Omental fat pad (tissue), 3 donors: ENCODE measurements at regions not wholly inside any gene's neighbourhood (a gene's known extent, or its start where the extent isn't known, plus 50 kb on each side); places are given as distances from the start of the nearest gene placed in this dataset.

Experiments
- ATAC-seq: fragments of 150-250 bp; one replicate; pipeline ENCODE4 v1.9.1; 2016; ENCODE audit warnings: mild to moderate bottlenecking, moderate library complexity; ENCODE audit not compliant: low FRiP score
- DNase-seq: peaks from one replicate; pipeline ENCODE4 v3.0.0-alpha.2; 2019; ENCODE audit warnings: low spot score
- CTCF ChIP-seq, 3 donors: fragments of 450-650 bp; IDR thresholded peaks; one replicate each; pipeline ENCODE4 v1.5.1; 2016 to 2017; ENCODE audit warnings: antibody characterized with exemption in 3 of 3, mild to moderate bottlenecking in 3 of 3, moderate library complexity in 2 of 3

GRCh38 chr4:157576671-157577217 lies 356.2 kb downstream of the GRIA2 start:
- DNase-seq (no peak), ATAC-seq (no peak)
- TF ChIP-seq CTCF (IDR thresholded peaks at IDR 0.05), result no peak

DNA sequence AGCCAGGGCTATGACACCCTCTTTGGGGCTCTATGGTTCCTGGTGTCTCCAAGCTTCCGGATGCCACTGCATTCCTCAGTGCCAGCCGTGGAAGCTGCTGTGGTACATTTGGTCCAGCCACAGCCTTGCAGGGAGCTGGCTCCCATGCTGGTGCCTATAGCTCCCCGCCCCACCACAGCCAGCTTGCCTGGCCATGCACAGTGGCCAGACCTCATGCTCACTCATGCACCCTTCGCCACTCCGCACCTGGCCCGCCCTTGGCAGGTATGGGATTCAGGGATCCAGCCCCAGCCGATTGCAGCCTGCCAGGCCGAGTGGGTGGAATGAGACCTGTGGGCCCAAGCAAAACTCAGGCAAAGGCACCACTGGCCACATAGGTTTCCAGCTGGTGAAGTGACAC lies 354.8 kb downstream of the GRIA2 start:
- no peak for DNase-seq
- TF ChIP-seq CTCF (IDR thresholded peaks at IDR 0.05), result no peak

GRCh38 chr4:157574606-157575005 lies 354.1 kb downstream of the GRIA2 start:
- TF ChIP-seq CTCF (IDR thresholded peaks at IDR 0.05), result no peak
- ATAC-seq (no peak), DNase-seq (no peak)

More for the DNA sequence above, 354.8 kb downstream of the GRIA2 start:
- ATAC-seq, result no peak

DNA sequence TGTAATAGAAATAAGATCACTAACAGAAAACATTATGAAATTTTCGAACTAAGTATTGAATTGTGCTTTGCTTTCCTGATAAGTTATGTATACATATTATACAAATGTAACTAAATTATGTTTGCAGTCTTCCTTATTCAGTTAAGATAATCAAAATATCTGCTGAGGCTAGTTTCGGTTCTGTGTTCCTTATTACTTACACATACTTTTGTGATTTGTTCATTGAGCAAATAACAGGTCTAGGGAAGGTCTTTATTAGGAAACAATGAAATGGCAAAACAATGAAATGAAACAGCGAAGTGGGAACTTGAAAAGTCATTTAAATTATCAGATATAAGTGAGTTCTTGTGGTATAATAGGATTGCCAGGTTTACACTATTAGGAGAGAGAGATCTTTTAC lies 352.4 kb downstream of the GRIA2 start:
- no peak for TF ChIP-seq CTCF (IDR thresholded peaks at IDR 0.05)
- no peak for ATAC-seq

GRCh38 chr4:157572284-157572683 lies 351.8 kb downstream of the GRIA2 start:
- ATAC-seq, result no peak
- TF ChIP-seq CTCF (IDR thresholded peaks at IDR 0.05), result no peak
- DNase-seq, result no peak

More for the DNA sequence above, 352.4 kb downstream of the GRIA2 start:
- DNase-seq, result no peak

DNA sequence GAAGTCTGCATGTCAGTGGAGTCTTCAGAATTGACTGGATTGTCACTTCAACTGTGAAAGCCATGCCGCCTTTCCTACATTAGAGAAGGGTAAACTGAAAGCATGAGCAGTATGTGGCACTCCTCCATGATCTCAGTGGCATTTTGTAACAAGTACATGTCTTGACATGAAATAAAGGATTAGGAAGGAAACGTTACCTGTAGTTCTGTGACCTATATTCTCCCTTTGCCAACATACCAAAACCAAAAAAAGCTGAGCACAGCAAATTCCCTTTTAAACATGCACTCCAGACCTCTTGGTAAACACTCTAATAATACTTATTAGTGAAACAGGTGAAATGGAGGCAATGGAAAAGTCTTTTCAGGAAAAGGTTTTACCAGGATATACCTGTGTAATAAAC lies 344.2 kb downstream of the GRIA2 start:
- no peak for ATAC-seq
- no peak for TF ChIP-seq CTCF (IDR thresholded peaks at IDR 0.05)
- no peak for DNase-seq

DNA sequence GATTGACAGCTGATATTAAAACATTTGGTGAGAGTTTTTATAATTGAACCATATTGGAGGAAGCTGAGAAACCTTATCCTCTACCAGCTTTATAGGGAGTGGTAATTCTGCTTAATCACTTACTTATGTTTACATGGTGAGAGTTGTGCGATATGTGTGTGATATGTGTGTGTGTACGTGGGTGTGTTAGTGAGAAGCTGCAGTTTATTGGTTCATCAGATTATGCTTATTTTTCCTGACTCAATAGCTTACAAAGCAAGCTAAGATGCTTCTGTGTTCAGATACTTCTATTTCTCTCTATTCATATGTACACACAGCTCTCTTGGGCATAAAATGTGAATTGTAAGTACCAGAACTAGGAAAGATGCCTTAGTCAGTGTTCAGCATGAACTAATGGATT lies 343.7 kb downstream of the GRIA2 start:
- TF ChIP-seq CTCF (IDR thresholded peaks at IDR 0.05), result no peak
- DNase-seq (no peak), ATAC-seq (no peak)
